ENCODE measurements at regions not wholly inside any gene's neighbourhood (a gene's known extent, or its start where the extent isn't known, plus 50 kb on each side); places are given as distances from the start of the nearest gene placed in this dataset.
"Not testable (repeated sequence)": the region's sequence is repeated elsewhere in the genome, so short reads cannot be mapped to it uniquely, and the experiment has no call there.

DNA sequence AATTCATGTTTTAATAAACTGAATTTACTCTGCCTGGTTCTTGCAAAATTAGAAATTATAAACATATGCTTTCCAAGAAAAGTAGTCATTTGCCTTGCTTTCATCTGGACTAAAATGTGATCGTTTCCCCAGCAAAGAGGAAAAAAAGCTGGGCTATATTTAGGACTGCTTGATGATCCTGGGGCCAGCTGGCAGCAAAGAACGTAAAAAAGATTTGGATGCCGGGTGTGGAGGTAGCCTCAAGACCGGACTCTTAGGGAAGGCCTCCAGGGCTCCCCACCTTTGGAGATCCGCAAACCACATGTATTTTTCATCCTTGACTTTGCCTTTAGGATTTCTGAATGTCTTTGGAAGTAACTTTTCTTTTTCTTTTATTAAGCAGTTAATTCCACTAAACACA, 156.1 kb upstream of the SEMA6A start:
- BruUV-seq (replicated peaks), result no TSS peak
- Histone ChIP-seq H3K9me3 (ENCODE audit: insufficient read depth, low read depth) (no peaks in the 10 kb centered on the region), H3K4me3 (no peak overlapping the region), H3K4me2 (no peak overlapping the region), H3K79me2 (ENCODE audit: low read depth) (no peaks in the 10 kb centered on the region), H2AFZ (no peak overlapping the region), H3K4me1 (replicated peaks; ENCODE audit: insufficient read depth) (no peaks in the 10 kb centered on the region), H3K36me3 (ENCODE audit: low read depth) (no peaks in the 10 kb centered on the region), H3F3A (ENCODE audit: insufficient read depth, low read depth) (no peaks in the 10 kb centered on the region), H4K20me1 (ENCODE audit: insufficient read depth) (no peaks in the 10 kb centered on the region), H3K9me2 (ENCODE audit: insufficient read depth) (no peaks in the 10 kb centered on the region), H3K27me3 (ENCODE audit: insufficient read depth, low read depth) (peaks cover 38% of the 10 kb centered on the region), H3K27ac (no peak overlapping the region)
- no peak for DNase-seq
- intact Hi-C loops (cut with micrococcal nuclease; ENCODE audit: unreplicated experiment), result no loop called here
- ChIA-PET CTCF (no interaction called here), POLR2A (ENCODE audit: unreplicated experiment) (no interaction called here)
- TF ChIP-seq, protein P1, sequence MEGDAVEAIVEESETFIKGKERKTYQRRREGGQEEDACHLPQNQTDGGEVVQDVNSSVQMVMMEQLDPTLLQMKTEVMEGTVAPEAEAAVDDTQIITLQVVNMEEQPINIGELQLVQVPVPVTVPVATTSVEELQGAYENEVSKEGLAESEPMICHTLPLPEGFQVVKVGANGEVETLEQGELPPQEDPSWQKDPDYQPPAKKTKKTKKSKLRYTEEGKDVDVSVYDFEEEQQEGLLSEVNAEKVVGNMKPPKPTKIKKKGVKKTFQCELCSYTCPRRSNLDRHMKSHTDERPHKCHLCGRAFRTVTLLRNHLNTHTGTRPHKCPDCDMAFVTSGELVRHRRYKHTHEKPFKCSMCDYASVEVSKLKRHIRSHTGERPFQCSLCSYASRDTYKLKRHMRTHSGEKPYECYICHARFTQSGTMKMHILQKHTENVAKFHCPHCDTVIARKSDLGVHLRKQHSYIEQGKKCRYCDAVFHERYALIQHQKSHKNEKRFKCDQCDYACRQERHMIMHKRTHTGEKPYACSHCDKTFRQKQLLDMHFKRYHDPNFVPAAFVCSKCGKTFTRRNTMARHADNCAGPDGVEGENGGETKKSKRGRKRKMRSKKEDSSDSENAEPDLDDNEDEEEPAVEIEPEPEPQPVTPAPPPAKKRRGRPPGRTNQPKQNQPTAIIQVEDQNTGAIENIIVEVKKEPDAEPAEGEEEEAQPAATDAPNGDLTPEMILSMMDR (conservative IDR thresholded peaks at IDR 0.05), result no peak
- TF ChIP-seq EZH2 (IDR thresholded peaks at IDR 0.05; ENCODE audit: low read depth), result no peak

DNA sequence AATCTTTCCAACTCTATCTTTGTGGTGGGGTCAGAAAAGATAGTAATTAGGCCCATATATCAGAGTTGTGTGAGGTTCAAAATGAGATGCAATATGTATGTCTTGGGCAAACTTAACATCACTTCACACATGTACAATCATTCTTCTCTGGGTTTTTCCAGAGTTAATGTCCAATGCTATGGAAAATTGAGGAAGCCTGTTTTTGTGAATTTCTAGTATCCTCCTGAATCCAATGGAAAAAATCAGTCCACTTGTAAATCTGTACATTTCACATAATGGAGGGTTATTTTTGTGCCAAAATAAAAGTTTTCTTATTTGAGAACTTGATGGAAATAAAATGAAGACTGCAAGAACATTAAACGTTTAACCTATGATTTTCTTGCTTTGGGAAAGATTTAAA, 155.6 kb upstream of the SEMA6A start:
- H3K9me2 ChIP-seq (ENCODE audit: insufficient read depth), result no peaks in the 10 kb centered on the region
- ChIA-PET CTCF (no interaction called here), POLR2A (ENCODE audit: unreplicated experiment) (no interaction called here)
- H4K20me1 ChIP-seq (ENCODE audit: insufficient read depth), result no peaks in the 10 kb centered on the region
- H3K4me1 ChIP-seq (replicated peaks; ENCODE audit: insufficient read depth), result no peaks in the 10 kb centered on the region
- peaks cover 36% of the 10 kb centered on the region for H3K27me3 ChIP-seq (ENCODE audit: insufficient read depth, low read depth)
- no peaks in the 10 kb centered on the region for H3K79me2 ChIP-seq (ENCODE audit: low read depth)
- TF ChIP-seq, protein P1 (conservative IDR thresholded peaks at IDR 0.05), result no peak
- no peak for TF ChIP-seq EZH2 (IDR thresholded peaks at IDR 0.05; ENCODE audit: low read depth)
- no peak overlapping the region for H3K4me2 ChIP-seq
- intact Hi-C loops (cut with micrococcal nuclease; ENCODE audit: unreplicated experiment), result no loop called here
- H3K4me3 ChIP-seq, result no peak overlapping the region
- no peaks in the 10 kb centered on the region for H3K36me3 ChIP-seq (ENCODE audit: low read depth)
- no peak overlapping the region for H3K27ac ChIP-seq
- H2AFZ ChIP-seq, result no peak overlapping the region
- no peak for DNase-seq
- no peaks in the 10 kb centered on the region for H3F3A ChIP-seq (ENCODE audit: insufficient read depth, low read depth)
- no TSS peak for BruUV-seq (replicated peaks)
- no peaks in the 10 kb centered on the region for H3K9me3 ChIP-seq (ENCODE audit: insufficient read depth, low read depth)

DNA sequence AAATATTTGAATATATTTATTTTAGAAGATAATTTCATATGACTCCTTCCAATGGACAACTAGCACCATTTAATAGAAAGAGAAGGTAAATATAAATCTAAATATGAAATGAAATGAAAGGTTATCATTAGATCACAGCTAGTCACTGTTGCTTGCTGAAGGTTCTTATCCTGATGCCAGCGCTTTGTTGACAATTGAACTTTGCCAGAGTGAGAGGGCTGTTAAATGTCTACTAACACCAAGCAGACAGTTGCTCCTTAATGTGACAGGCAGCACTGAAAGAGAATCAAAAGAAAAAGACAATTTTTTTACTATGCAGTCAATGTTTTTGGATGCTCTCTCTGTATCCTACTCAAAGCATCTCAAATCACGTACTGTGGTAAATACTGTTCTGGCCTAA, 152.6 kb upstream of the SEMA6A start:
- TF ChIP-seq EZH2 (IDR thresholded peaks at IDR 0.05; ENCODE audit: low read depth), result no peak
- TF ChIP-seq, protein P1 (conservative IDR thresholded peaks at IDR 0.05), result no peak
- BruUV-seq (replicated peaks), result no TSS peak
- Histone ChIP-seq H3K36me3 (ENCODE audit: low read depth) (no peaks in the 10 kb centered on the region), H3K9me3 (ENCODE audit: insufficient read depth, low read depth) (no peaks in the 10 kb centered on the region), H3K27me3 (ENCODE audit: insufficient read depth, low read depth) (peaks cover 33% of the 10 kb centered on the region), H4K20me1 (ENCODE audit: insufficient read depth) (no peaks in the 10 kb centered on the region), H3K4me2 (no peak overlapping the region), H3K4me1 (replicated peaks; ENCODE audit: insufficient read depth) (no peaks in the 10 kb centered on the region), H3K4me3 (no peak overlapping the region), H3K79me2 (ENCODE audit: low read depth) (no peaks in the 10 kb centered on the region), H2AFZ (no peak overlapping the region), H3F3A (ENCODE audit: insufficient read depth, low read depth) (no peaks in the 10 kb centered on the region), H3K27ac (no peak overlapping the region), H3K9me2 (ENCODE audit: insufficient read depth) (no peaks in the 10 kb centered on the region)
- ChIA-PET CTCF (no interaction called here), POLR2A (ENCODE audit: unreplicated experiment) (interaction anchor here (0.6 kb wide), 1 partner anchor 535 kb away, joined by 3 read pairs; no protein-coding TSS in a partner anchor)
- intact Hi-C loops (cut with micrococcal nuclease; ENCODE audit: unreplicated experiment), result no loop called here
- DNase-seq, result no peak

DNA sequence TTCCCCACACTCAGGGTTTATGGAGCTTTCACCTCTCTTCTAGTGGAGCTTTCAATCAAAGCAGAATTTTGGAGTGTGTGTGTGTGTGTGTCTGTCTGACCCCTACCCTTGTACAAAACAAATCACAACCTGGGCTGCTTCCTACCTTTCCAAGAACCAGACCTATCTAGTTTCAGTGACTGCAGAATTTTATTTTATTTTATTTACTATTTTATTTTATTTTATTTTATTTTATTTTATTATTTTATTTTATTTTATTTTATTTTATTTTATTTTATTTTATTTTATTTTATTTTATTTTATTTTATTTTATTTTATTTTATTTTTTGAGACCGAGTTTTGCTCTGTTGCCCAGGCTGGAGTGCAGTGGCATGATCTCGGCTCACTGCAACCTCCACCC, 151.6 kb upstream of the SEMA6A start:
- CTCF ChIA-PET; H3K4me3 ChIP-seq; H3K36me3 ChIP-seq (ENCODE audit: low read depth); H3K9me3 ChIP-seq (ENCODE audit: insufficient read depth, low read depth); H3K4me2 ChIP-seq; H3K4me1 ChIP-seq (replicated peaks; ENCODE audit: insufficient read depth); H4K20me1 ChIP-seq (ENCODE audit: insufficient read depth); DNase-seq; H3K27ac ChIP-seq; intact Hi-C loops (cut with micrococcal nuclease; ENCODE audit: unreplicated experiment); H3F3A ChIP-seq (ENCODE audit: insufficient read depth, low read depth); H3K9me2 ChIP-seq (ENCODE audit: insufficient read depth); H2AFZ ChIP-seq; H3K79me2 ChIP-seq (ENCODE audit: low read depth); POLR2A ChIA-PET (ENCODE audit: unreplicated experiment); BruUV-seq (replicated peaks): not testable (repeated sequence)
- peaks cover 38% of the 10 kb centered on the region for H3K27me3 ChIP-seq (ENCODE audit: insufficient read depth, low read depth)
